Astrocyte (in vitro differentiated cells and primary cell): ENCODE measurements at regions not wholly inside any gene's neighbourhood (a gene's known extent, or its start where the extent isn't known, plus 50 kb on each side); places are given as distances from the start of the nearest gene placed in this dataset.

Source experiments
- CTCF ChIP-seq: IDR thresholded peaks from 2 replicates; pipeline ENCODE4 v1.5.1; 2011; ENCODE audit warnings: low read depth, mild to moderate bottlenecking, inconsistent platforms, low read length, moderate library complexity; ENCODE audit not compliant: insufficient read depth
- EZH2 ChIP-seq: IDR thresholded peaks from 2 replicates; pipeline ENCODE4 v1.6.1; 2012; ENCODE audit warnings: mild to moderate bottlenecking, low read length, inconsistent platforms; ENCODE audit not compliant: insufficient read depth

GRCh38 chr3:13715961-13716360 is 163.9 kb downstream of the WNT7A start:
- TF ChIP-seq EZH2 (no peak), CTCF (no peak)
